A673 (cell line): ENCODE measurements at regions not wholly inside any gene's neighbourhood (a gene's known extent, or its start where the extent isn't known, plus 50 kb on each side); places are given as distances from the start of the nearest gene placed in this dataset.

Experiments
- BruUV-seq: library from RNA; stranded (reverse); fragments of 400-500 nt; replicated peaks from 2 replicates; lab custom pipeline; 2021; lab: Mats Ljungman, UMichigan
- CTCF ChIA-PET: fragments of 300-600 bp; sonication (Branson Sonifier 250); formaldehyde crosslinking; loops from one replicate; lab custom pipeline; 2022; ENCODE audit warnings: antibody characterized with exemption; lab: Charles Lee
- POLR2A ChIA-PET: fragments of 300-600 bp; sonication (Branson Sonifier 250); formaldehyde crosslinking; loops from one replicate; lab custom pipeline; 2022; ENCODE audit warnings: antibody characterized with exemption; ENCODE audit not compliant: low non-redundant PET; lab: Charles Lee
- DNase-seq: peaks from one replicate; pipeline ENCODE4 v3.0.0-alpha.2; 2015; ENCODE audit warnings: low spot score
- H3K27ac ChIP-seq: fragments of 200-600 bp; sonication (generic); 2 replicates; pipeline ENCODE4 v1.5.1; 2016; ENCODE audit warnings: mixed run types, low read depth, mild to moderate bottlenecking, mixed read lengths, antibody characterized with exemption, low read length; ENCODE audit not compliant: poor library complexity, severe bottlenecking
- H3K27me3 ChIP-seq: fragments of 200-600 bp; sonication (generic); replicated peaks from 2 replicates; pipeline ENCODE4 v1.6.1; 2017; ENCODE audit warnings: mixed run types, low read depth, mild to moderate bottlenecking, mixed read lengths, antibody characterized with exemption, low read length; ENCODE audit not compliant: insufficient read depth, poor library complexity
- H3K36me3 ChIP-seq: fragments of 200-600 bp; sonication (generic); 2 replicates; pipeline ENCODE4 v1.6.1; 2016; ENCODE audit warnings: mixed run types, mild to moderate bottlenecking, mixed read lengths, antibody characterized with exemption, low read length; ENCODE audit not compliant: insufficient read depth, poor library complexity, severe bottlenecking
- H3K4me1 ChIP-seq: fragments of 200-600 bp; sonication (generic); 2 replicates; pipeline ENCODE4 v1.6.1; 2017; ENCODE audit warnings: mixed run types, mild to moderate bottlenecking, mixed read lengths, antibody characterized with exemption, low read length; ENCODE audit not compliant: insufficient read depth, poor library complexity, severe bottlenecking
- H3K4me3 ChIP-seq: fragments of 200-600 bp; sonication (generic); 2 replicates; pipeline ENCODE4 v1.5.1; 2016; ENCODE audit warnings: low read depth, mixed run types, mild to moderate bottlenecking, mixed read lengths, low read length; ENCODE audit not compliant: poor library complexity, severe bottlenecking
- H3K9me3 ChIP-seq: fragments of 200-600 bp; sonication (generic); 2 replicates; pipeline ENCODE4 v1.6.1; 2016; ENCODE audit warnings: mixed run types, low read depth, mild to moderate bottlenecking, mixed read lengths, antibody characterized with exemption, low read length; ENCODE audit not compliant: poor library complexity, severe bottlenecking
- CTCF ChIP-seq: fragments of 300-800, 200-600 bp; sonication (generic); conservative IDR thresholded peaks from 2 replicates; pipeline ENCODE4 v1.5.1; 2017; ENCODE audit warnings: low read depth, mild to moderate bottlenecking, antibody characterized with exemption, low read length, moderate library complexity, mixed read lengths
- EZH2 ChIP-seq: fragments of 200-600 bp; sonication (generic); IDR thresholded peaks from 2 replicates; pipeline ENCODE4 v1.6.1; 2017; ENCODE audit warnings: borderline replicate concordance, low read depth, mild to moderate bottlenecking, mixed read lengths, antibody characterized with exemption, low read length; ENCODE audit not compliant: poor library complexity, severe bottlenecking
- intact Hi-C: fragments of 100-400 bp; cut with micrococcal nuclease; formaldehyde crosslinking; loops from one replicate; pipeline ENCODE4 v1.10.0; 2022; ENCODE audit not compliant: unreplicated experiment

GRCh38 chr20:17827079-17827478 is 127.3 kb downstream of the BANF2 start:
- Histone ChIP-seq H3K27ac (no peak overlapping the region), H3K36me3 (no peaks in the 10 kb centered on the region), H3K27me3 (no peaks in the 10 kb centered on the region), H3K4me3 (no peak overlapping the region), H3K9me3 (no peaks in the 10 kb centered on the region), H3K4me1 (no peaks in the 10 kb centered on the region)
- no peak for DNase-seq
- no TSS peak for BruUV-seq
- intact Hi-C loops: no loop called here
- POLR2A ChIA-PET: no interaction called here
- TF ChIP-seq EZH2 (no peak), CTCF (no peak)
- CTCF ChIA-PET: no interaction called here

- intact Hi-C loops: no loop called here
- TF ChIP-seq CTCF (no peak), EZH2 (no peak)
- POLR2A ChIA-PET: no interaction called here
- no peaks in the 10 kb centered on the region for H3K36me3 ChIP-seq
- no TSS peak for BruUV-seq
- H3K27me3 ChIP-seq: no peaks in the 10 kb centered on the region
- no peaks in the 10 kb centered on the region for H3K4me1 ChIP-seq
- no peak overlapping the region for H3K4me3 ChIP-seq
- no peak for DNase-seq
- no peaks in the 10 kb centered on the region for H3K9me3 ChIP-seq
- no peak overlapping the region for H3K27ac ChIP-seq
- CTCF ChIA-PET: no interaction called here
Measured at GRCh38 chr20:17825960-17826843, 126.4 kb downstream of the BANF2 start.

- no peak for DNase-seq
- no peaks in the 10 kb centered on the region for H3K27me3 ChIP-seq
- no peak for TF ChIP-seq CTCF
- no peak for TF ChIP-seq EZH2
- no peaks in the 10 kb centered on the region for H3K36me3 ChIP-seq
- no peaks in the 10 kb centered on the region for H3K9me3 ChIP-seq
- CTCF ChIA-PET: no interaction called here
- POLR2A ChIA-PET: no interaction called here
- H3K27ac ChIP-seq: no peak overlapping the region
- intact Hi-C loops: no loop called here
- H3K4me3 ChIP-seq: no peak overlapping the region
- no TSS peak for BruUV-seq
- H3K4me1 ChIP-seq: no peaks in the 10 kb centered on the region
Measured at GRCh38 chr20:17825252-17825959, 125.6 kb downstream of the BANF2 start.
